NCI-H2081 (cell line): ENCODE measurements at regions not wholly inside any gene's neighbourhood (a gene's known extent, or its start where the extent isn't known, plus 50 kb on each side); places are given as distances from the start of the nearest gene placed in this dataset.

Source experiments
- DNase-seq, 2 experiments: peaks; one replicate each; lab custom pipeline; 2025; lab: John Stamatoyannopoulos, UW

DNA sequence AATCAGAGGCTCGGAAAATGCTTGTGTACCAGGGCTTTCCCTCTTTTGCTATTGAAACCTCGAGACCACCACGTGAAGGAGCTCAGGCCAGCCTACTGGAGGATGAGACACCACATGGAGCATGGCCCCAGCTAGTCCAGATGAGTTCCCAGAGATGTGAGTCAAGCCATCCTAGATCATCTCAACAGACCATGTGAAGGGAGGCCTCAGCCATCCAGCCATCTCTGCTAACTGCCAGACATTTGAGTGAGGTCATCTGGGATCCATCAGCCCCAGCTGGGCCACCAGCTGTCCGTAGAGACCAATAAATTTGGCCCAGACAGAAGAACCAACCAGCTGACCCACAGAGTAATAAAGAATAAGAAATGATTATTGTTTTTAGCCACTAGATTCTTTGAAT lies 62.8 kb upstream of the PROK2 start:
- no peak for DNase-seq

- DNase-seq: no peak
These were observed 61.2 kb upstream of the PROK2 start for GRCh38 chr3:71846185-71846584.

- DNase-seq: no peak
These were observed 58.1 kb upstream of the PROK2 start for GRCh38 chr3:71843071-71843470.

DNA sequence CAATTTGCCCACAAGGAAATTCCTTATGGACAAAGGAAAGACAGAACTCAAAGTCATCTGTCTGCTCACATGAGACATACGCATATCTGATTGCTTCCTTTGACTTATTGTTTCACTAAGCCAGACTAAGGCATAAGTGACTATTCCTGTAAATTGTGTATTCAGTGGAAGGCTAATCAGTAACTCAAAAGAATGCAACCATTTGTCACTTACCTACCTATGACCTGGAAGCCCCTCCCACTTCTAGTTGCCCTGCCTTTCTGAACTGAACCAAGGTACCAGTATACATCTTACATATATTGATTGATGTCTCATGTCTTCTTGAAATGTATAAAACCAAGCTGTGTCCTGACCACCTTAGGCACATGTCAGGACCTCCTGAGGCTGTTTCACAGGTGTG lies 53.5 kb upstream of the PROK2 start:
- DNase-seq: no peak
